ENCODE measurements at regions not wholly inside any gene's neighbourhood (a gene's known extent, or its start where the extent isn't known, plus 50 kb on each side); places are given as distances from the start of the nearest gene placed in this dataset.
"Not testable (repeated sequence)": the region's sequence is repeated elsewhere in the genome, so short reads cannot be mapped to it uniquely, and the experiment has no call there.

- H3K27ac Mint-ChIP-seq, result peak overlapping the region; percentile 99
- peaks cover 2% of the 10 kb centered on the region for H3K36me3 Mint-ChIP-seq (ENCODE audit: low read depth)
- H3K4me1 Mint-ChIP-seq, result peaks cover 38% of the 10 kb centered on the region
- ATAC-seq (peak; percentile 93), DNase-seq (peak; percentile 80 to 88 (median 86))
- no peaks in the 10 kb centered on the region for H3K9me3 ChIP-seq (ENCODE audit: control insufficient read depth, low read length, poor library complexity, severe bottlenecking)
- H3K27me3 Mint-ChIP-seq, result no peaks in the 10 kb centered on the region
- H3K4me3 Mint-ChIP-seq, result peak overlapping the region; percentile 92
Observed at GRCh38 chr10:8331896-8332729, 277.6 kb downstream of the GATA3 start.

GRCh38 chr10:8332730-8333111 is 278.2 kb downstream of the GATA3 start:
- H3K9me3 ChIP-seq (ENCODE audit: control insufficient read depth, low read length, poor library complexity, severe bottlenecking), result no peaks in the 10 kb centered on the region
- Mint-ChIP-seq H3K27me3 (no peaks in the 10 kb centered on the region), H3K4me3 (peak overlapping the region; percentile 92), H3K36me3 (ENCODE audit: low read depth) (peaks cover 2% of the 10 kb centered on the region), H3K4me1 (peaks cover 38% of the 10 kb centered on the region), H3K27ac (peak overlapping the region; percentile 99)
- DNase-seq, result no peak
- no peak for ATAC-seq

GRCh38 chr10:8334631-8335030 is 280.1 kb downstream of the GATA3 start:
- no peaks in the 10 kb centered on the region for H3K27me3 Mint-ChIP-seq
- peaks cover 33% of the 10 kb centered on the region for H3K4me1 Mint-ChIP-seq
- H3K4me3 Mint-ChIP-seq, result no peak overlapping the region
- H3K36me3 Mint-ChIP-seq (ENCODE audit: low read depth), result peaks cover 2% of the 10 kb centered on the region
- no peaks in the 10 kb centered on the region for H3K9me3 ChIP-seq (ENCODE audit: control insufficient read depth, low read length, poor library complexity, severe bottlenecking)
- H3K27ac Mint-ChIP-seq, result peak overlapping the region; percentile 99
- DNase-seq (no peak), ATAC-seq (no peak)

GRCh38 chr10:8336629-8337331 is 282.3 kb downstream of the GATA3 start:
- ATAC-seq (no peak), DNase-seq (no peak)
- Mint-ChIP-seq H3K4me3 (no peak overlapping the region), H3K36me3 (ENCODE audit: low read depth) (no peaks in the 10 kb centered on the region), H3K27ac (no peak overlapping the region), H3K4me1 (peaks cover 20% of the 10 kb centered on the region), H3K27me3 (no peaks in the 10 kb centered on the region)
- no peaks in the 10 kb centered on the region for H3K9me3 ChIP-seq (ENCODE audit: control insufficient read depth, low read length, poor library complexity, severe bottlenecking)

GRCh38 chr10:8337332-8337651 is 282.8 kb downstream of the GATA3 start:
- no peak overlapping the region for H3K4me3 Mint-ChIP-seq
- DNase-seq (no peak), ATAC-seq (no peak)
- H3K36me3 Mint-ChIP-seq (ENCODE audit: low read depth), result no peaks in the 10 kb centered on the region
- peaks cover 16% of the 10 kb centered on the region for H3K4me1 Mint-ChIP-seq
- no peak overlapping the region for H3K27ac Mint-ChIP-seq
- H3K9me3 ChIP-seq (ENCODE audit: control insufficient read depth, low read length, poor library complexity, severe bottlenecking), result no peaks in the 10 kb centered on the region
- H3K27me3 Mint-ChIP-seq, result no peaks in the 10 kb centered on the region

GRCh38 chr10:8338177-8338766 is 283.8 kb downstream of the GATA3 start:
- H3K27me3 Mint-ChIP-seq, result no peaks in the 10 kb centered on the region
- no peak for DNase-seq
- H3K9me3 ChIP-seq (ENCODE audit: control insufficient read depth, low read length, poor library complexity, severe bottlenecking), result no peaks in the 10 kb centered on the region
- no peak overlapping the region for H3K27ac Mint-ChIP-seq
- H3K4me3 Mint-ChIP-seq, result no peak overlapping the region
- no peak for ATAC-seq
- no peaks in the 10 kb centered on the region for H3K36me3 Mint-ChIP-seq (ENCODE audit: low read depth)
- H3K4me1 Mint-ChIP-seq, result peaks cover 8% of the 10 kb centered on the region

- Mint-ChIP-seq H3K4me3 (no peak overlapping the region), H3K27me3 (peaks cover 4% of the 10 kb centered on the region), H3K27ac (no peak overlapping the region), H3K36me3 (ENCODE audit: low read depth) (peaks cover 2% of the 10 kb centered on the region), H3K4me1 (peaks cover 2% of the 10 kb centered on the region)
- no peak for ATAC-seq
- no peak for DNase-seq
- H3K9me3 ChIP-seq (ENCODE audit: control insufficient read depth, low read length, poor library complexity, severe bottlenecking), result no peaks in the 10 kb centered on the region
Observed at GRCh38 chr10:8344756-8345155, 290.3 kb downstream of the GATA3 start.

GRCh38 chr10:8346861-8347260 is 292.4 kb downstream of the GATA3 start:
- H3K27ac Mint-ChIP-seq, result peak overlapping the region; percentile 63
- peaks cover 2% of the 10 kb centered on the region for H3K4me1 Mint-ChIP-seq
- ATAC-seq (no peak), DNase-seq (no peak)
- H3K9me3 ChIP-seq (ENCODE audit: control insufficient read depth, low read length, poor library complexity, severe bottlenecking), result no peaks in the 10 kb centered on the region
- peaks cover 6% of the 10 kb centered on the region for H3K27me3 Mint-ChIP-seq
- H3K36me3 Mint-ChIP-seq (ENCODE audit: low read depth), result peaks cover 2% of the 10 kb centered on the region
- no peak overlapping the region for H3K4me3 Mint-ChIP-seq

GRCh38 chr10:8347614-8348013 is 293.1 kb downstream of the GATA3 start:
- ATAC-seq, H3K4me1 Mint-ChIP-seq: not testable (repeated sequence)

GRCh38 chr10:8349610-8350249 is 295.2 kb downstream of the GATA3 start:
- no peak overlapping the region for H3K4me3 Mint-ChIP-seq
- no peaks in the 10 kb centered on the region for H3K9me3 ChIP-seq (ENCODE audit: control insufficient read depth, low read length, poor library complexity, severe bottlenecking)
- H3K4me1 Mint-ChIP-seq, result peaks cover 2% of the 10 kb centered on the region
- H3K27me3 Mint-ChIP-seq, result peaks cover 6% of the 10 kb centered on the region
- peaks cover 2% of the 10 kb centered on the region for H3K36me3 Mint-ChIP-seq (ENCODE audit: low read depth)
- H3K27ac Mint-ChIP-seq, result no peak overlapping the region
- DNase-seq (no peak), ATAC-seq (no peak)

More at GRCh38 chr10:8347614-8348013, 293.1 kb downstream of the GATA3 start:
- not testable (repeated sequence) for H3K9me3 ChIP-seq (ENCODE audit: control insufficient read depth, low read length, poor library complexity, severe bottlenecking); DNase-seq; H3K27ac Mint-ChIP-seq; H3K36me3 Mint-ChIP-seq (ENCODE audit: low read depth); H3K4me3 Mint-ChIP-seq; H3K27me3 Mint-ChIP-seq

- H3K36me3 Mint-ChIP-seq (ENCODE audit: low read depth), result peaks cover 2% of the 10 kb centered on the region
- H3K9me3 ChIP-seq (ENCODE audit: control insufficient read depth, low read length, poor library complexity, severe bottlenecking), result no peaks in the 10 kb centered on the region
- no peak for ATAC-seq
- H3K4me3 Mint-ChIP-seq, result no peak overlapping the region
- DNase-seq, result no peak
- H3K4me1 Mint-ChIP-seq, result peaks cover 2% of the 10 kb centered on the region
- no peak overlapping the region for H3K27ac Mint-ChIP-seq
- peaks cover 10% of the 10 kb centered on the region for H3K27me3 Mint-ChIP-seq
Observed at GRCh38 chr10:8350250-8350967, 295.9 kb downstream of the GATA3 start.

GRCh38 chr10:8352171-8353075 is 297.9 kb downstream of the GATA3 start:
- Mint-ChIP-seq H3K27ac (no peak overlapping the region), H3K4me1 (peaks cover 7% of the 10 kb centered on the region), H3K4me3 (no peak overlapping the region), H3K27me3 (peaks cover 18% of the 10 kb centered on the region), H3K36me3 (ENCODE audit: low read depth) (peaks cover 5% of the 10 kb centered on the region)
- ATAC-seq (no peak), DNase-seq (no peak)
- no peaks in the 10 kb centered on the region for H3K9me3 ChIP-seq (ENCODE audit: control insufficient read depth, low read length, poor library complexity, severe bottlenecking)
